GM12891 (cell line): ENCODE measurements at regions not wholly inside any gene's neighbourhood (a gene's known extent, or its start where the extent isn't known, plus 50 kb on each side); places are given as distances from the start of the nearest gene placed in this dataset.

Experiments used
- DNase-seq: peaks from one replicate; pipeline ENCODE4 v3.0.0; 2011; ENCODE audit warnings: low spot score; ENCODE audit not compliant: insufficient read length
- FAIRE-seq: peaks from 2 replicates; lab custom pipeline; 2011; peaks lifted over from hg19 to GRCh38; lab: Jason Lieb, UNC
- PAX5 ChIP-seq: IDR thresholded peaks from 2 replicates; pipeline ENCODE4 v1.6.1; 2011; ENCODE audit warnings: low read length, moderate library complexity, mild to moderate bottlenecking; ENCODE audit not compliant: insufficient read depth, severe bottlenecking
- POLR2A ChIP-seq: IDR thresholded peaks from 2 replicates; pipeline ENCODE4 v1.6.1; 2011; ENCODE audit warnings: low read depth, low read length, control low read depth
- POLR2AphosphoS5 ChIP-seq: IDR thresholded peaks from 2 replicates; pipeline ENCODE4 v1.6.1; 2011; ENCODE audit warnings: low read depth, low read length, control low read depth
- POU2F2 ChIP-seq: IDR thresholded peaks from 2 replicates; pipeline ENCODE4 v1.6.1; 2011; ENCODE audit warnings: low read depth, mild to moderate bottlenecking, control low read depth, low read length, moderate library complexity
- SPI1 ChIP-seq: IDR thresholded peaks from 2 replicates; pipeline ENCODE4 v1.6.1; 2011; ENCODE audit warnings: low read depth, low read length, control low read depth
- TAF1 ChIP-seq: IDR thresholded peaks from 2 replicates; pipeline ENCODE4 v1.6.1; 2011; ENCODE audit warnings: low read depth, low read length, control low read depth

DNA sequence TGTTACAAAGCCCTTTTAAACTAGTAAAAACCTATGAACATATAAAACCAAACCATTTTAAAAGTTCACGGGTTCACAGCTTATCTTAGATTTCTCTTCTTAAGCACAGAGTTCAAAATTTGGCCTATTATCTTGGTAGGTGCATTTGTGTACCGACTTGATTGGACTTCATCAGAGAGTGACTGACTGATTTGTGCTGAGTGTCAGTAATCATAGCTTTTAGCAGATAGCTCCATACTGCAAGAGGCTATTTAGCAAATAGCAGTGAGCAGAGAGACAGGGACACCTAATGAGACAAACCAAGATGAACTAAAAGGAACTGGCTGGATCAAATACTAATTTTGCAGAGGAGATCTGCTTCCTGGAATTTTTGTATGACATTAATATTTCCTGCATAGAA is 274.5 kb downstream of the PRR16 start:
- FAIRE-seq (no peak), DNase-seq (no peak)
- TF ChIP-seq PAX5 (no peak), POLR2AphosphoS5 (no peak)

DNA sequence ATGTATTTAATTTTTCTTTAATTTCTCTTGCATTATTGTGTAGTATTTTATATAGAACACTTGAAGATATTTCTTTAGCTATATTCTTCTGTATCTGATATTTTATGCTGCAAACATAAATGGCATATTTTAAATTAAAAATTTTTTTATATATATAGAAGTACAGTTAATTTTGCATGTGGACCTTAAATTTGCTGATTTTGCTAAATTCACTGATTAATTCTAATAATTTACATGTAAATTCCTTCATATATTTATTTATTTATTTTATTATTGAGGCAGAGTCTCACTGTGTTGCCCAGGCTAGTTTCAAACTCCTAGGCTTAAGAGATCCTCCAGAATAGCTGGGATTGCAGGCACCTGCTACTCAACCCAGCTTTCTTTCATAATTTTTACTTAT is 276.9 kb downstream of the PRR16 start:
- TF ChIP-seq SPI1 (no peak), TAF1 (no peak), POU2F2 (no peak), POLR2AphosphoS5 (no peak), POLR2A (no peak), PAX5 (no peak)
- no peak for DNase-seq
- no peak for FAIRE-seq

DNA sequence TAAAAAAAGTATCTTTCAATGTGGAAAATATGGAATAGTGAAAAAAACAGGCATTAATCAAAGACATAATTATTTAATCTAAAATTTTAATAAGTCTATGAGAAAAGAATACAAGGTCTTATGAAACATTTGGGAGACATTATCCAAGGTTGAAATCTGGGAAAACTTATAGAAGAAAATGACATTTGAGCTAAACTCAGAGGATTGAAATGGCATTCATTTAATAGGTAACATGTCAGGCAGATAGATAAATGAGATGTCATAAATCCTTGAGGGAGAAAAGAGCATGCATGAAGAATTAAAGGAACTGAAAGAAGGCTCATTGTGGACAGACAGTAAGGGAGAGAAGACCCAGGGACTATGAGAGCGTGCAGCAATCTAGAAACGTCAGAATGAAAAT is 284.4 kb downstream of the PRR16 start:
- FAIRE-seq: no peak
- TF ChIP-seq POU2F2: no peak
- DNase-seq: no peak

DNA sequence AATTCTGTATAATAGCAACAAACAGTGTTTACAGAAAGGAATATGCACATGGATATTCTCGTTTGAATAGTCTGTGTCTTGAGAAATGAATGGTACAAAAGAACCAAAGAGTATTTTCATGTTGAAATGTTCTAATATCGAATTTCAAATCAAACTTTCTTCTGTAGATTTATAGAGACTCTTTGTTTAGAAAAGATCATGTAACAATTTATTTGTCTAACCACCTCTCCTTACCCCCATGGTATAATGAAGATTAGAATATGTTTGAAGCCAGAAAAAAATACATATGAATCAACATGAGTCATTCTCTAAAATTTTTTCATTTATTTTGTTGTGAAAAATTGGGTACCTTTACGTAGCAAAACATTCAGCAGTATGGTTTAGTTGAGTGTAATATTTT is 285.6 kb downstream of the PRR16 start:
- DNase-seq (no peak), FAIRE-seq (no peak)
- TF ChIP-seq TAF1: no peak

DNA sequence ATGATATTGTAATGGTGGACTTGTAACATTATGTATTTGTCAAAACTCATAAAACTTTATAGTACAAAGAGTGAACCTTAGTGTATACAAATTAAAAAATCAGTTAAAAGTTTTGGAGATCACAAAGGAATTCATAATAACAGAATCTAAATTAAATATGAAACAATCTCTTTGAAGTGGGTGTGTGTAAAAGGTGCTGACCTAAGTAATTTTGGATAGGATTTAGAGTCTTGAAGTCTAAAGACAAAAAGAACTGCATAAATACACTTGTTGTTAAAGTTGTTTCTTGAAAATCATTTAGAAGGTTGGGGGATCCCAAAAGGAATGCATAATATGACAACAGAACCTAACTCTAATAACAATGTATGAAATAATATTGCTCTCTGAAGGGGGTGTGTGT is 295.5 kb downstream of the PRR16 start:
- DNase-seq (no peak), FAIRE-seq (no peak)
- no peak for TF ChIP-seq POLR2AphosphoS5
- TF ChIP-seq SPI1: no peak
- no peak for TF ChIP-seq POLR2A
- no peak for TF ChIP-seq PAX5
- no peak for TF ChIP-seq TAF1
- no peak for TF ChIP-seq POU2F2

DNA sequence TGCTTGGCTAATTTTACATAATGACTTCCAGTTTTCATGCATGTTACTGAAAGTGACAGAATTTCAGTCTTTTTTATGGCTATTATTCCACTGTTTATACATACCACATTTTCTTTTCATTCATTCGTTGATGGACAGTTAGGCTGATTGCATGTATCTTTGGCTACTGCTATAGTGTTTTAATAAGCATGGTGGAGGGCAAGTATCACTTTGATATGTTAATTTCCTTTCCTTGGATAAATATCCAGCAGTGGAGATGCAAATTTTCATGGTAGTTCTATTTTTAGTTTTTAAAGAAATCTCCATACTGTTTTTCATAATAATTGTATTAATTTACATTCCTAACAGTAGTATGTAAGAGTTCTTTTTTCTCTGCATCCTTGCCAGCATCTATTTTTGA is 297.9 kb downstream of the PRR16 start:
- TF ChIP-seq POLR2AphosphoS5 (no peak), TAF1 (no peak), POLR2A (no peak), SPI1 (no peak), POU2F2 (no peak), PAX5 (no peak)
- FAIRE-seq: no peak
- no peak for DNase-seq

DNA sequence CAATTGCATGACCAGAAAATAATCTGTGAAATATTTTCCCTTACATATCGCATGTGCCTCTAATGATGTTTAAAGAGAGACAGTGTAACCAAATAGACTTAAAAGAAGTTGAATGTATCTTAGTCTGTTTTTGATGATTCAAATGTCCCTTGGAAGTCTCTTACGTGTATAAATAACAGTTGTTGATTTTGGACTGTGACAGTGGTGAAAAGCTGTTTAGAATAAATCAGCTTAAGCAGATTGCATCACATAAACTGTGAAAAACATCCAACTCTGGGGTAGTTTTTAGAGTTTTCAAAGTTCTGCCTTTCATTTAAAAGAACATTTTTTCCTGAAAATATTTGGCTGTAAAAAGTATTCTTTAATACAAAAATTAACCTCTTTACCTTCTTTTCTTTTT is 301.1 kb downstream of the PRR16 start:
- TF ChIP-seq POLR2A: no peak
- TF ChIP-seq TAF1: no peak
- TF ChIP-seq POLR2AphosphoS5: no peak
- FAIRE-seq: no peak
- no peak for DNase-seq

DNA sequence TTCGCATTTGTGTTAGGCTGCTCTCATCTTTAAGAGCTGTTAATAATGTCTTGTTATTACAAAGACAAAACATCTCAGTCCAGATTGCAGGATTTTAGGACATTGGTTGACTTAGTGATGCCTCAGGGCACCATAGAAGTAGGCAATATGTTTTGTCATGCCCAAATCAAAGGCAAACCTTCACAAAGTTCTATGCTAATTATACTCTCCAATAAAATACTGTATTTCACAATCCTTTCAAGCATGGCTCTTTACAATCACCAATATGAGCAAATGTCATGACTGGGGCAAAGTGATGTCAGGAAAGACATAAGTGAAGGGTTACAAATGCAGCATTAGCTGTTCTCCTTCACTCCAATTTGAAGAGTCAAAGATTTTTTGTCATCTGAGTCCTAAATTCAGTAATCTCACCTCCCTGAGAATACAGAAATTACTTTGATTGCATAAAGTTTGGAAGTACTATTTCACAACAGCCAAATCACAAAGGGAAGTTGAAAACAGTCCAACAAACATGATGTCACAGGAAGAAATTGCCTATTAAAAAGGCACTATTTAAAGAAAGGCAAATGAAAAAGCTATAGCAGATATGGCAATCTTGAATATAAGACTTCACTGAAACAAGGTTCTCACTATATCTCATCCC is 303.2 kb downstream of the PRR16 start:
- TF ChIP-seq POLR2A: no peak
- TF ChIP-seq TAF1: no peak
- TF ChIP-seq POU2F2: no peak
- TF ChIP-seq PAX5: no peak
- TF ChIP-seq POLR2AphosphoS5: no peak
- no peak for TF ChIP-seq SPI1
- FAIRE-seq: no peak
- DNase-seq: no peak

DNA sequence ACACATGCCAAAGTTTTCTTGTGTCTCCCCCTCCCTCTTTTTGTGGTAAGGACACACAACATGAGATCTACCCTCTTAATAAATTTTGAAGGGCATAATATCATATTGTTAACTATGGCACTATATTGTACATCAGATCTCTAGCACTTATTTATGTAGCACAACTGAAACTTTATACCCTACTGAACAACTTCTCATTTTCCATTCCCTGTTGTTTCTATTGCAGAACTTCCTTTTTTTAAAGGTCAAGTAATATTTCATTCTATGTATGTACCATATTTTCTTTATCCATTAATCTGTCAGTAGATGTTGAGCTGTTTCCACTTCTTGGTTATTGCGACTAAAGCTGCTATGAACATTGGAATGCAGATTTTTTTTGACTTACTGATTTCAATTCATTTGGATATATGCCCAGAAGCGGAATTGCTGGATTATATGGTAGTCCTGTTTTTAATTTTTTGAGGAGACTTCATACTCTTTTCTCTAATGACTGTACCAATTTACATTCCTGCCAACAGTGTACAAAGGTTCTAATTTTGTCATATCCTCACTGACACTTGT is 305.3 kb downstream of the PRR16 start:
- DNase-seq (no peak), FAIRE-seq (no peak)
- no peak for TF ChIP-seq POLR2AphosphoS5
- TF ChIP-seq POU2F2: no peak
- TF ChIP-seq PAX5: no peak
- no peak for TF ChIP-seq SPI1
- TF ChIP-seq POLR2A: no peak
- TF ChIP-seq TAF1: no peak

DNA sequence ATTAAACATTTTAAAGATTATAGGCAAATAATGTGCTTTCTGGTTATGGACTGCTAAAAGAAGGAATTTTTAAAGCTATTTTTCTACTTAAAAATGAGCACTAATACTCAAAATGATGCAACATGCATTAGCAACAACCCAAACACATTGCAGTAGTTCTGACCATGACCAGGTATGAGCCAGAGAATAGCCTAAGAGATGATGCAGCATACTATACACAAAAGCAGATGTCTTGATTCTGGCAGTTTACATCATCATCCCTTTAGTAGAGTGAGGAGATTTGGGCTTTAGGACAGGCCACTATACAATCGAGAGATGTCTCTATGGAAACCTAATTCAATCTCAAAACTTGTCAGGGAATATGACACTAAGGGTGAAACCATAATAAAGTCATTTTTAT is 307.1 kb downstream of the PRR16 start:
- no peak for FAIRE-seq
- no peak for DNase-seq

More for the DNA sequence above, 307.1 kb downstream of the PRR16 start:
- TF ChIP-seq SPI1: no peak
- TF ChIP-seq PAX5: no peak
- no peak for TF ChIP-seq POLR2A
- no peak for TF ChIP-seq TAF1
- TF ChIP-seq POLR2AphosphoS5: no peak
- TF ChIP-seq POU2F2: no peak
